LNCAP (cell line): ENCODE measurements at regions not wholly inside any gene's neighbourhood (a gene's known extent, or its start where the extent isn't known, plus 50 kb on each side); places are given as distances from the start of the nearest gene placed in this dataset.

Source experiments
- CTCF ChIP-seq: fragments of 450-650 bp; IDR thresholded peaks from 2 replicates; pipeline ENCODE4 v1.5.1; 2017; ENCODE audit warnings: mild to moderate bottlenecking

DNA sequence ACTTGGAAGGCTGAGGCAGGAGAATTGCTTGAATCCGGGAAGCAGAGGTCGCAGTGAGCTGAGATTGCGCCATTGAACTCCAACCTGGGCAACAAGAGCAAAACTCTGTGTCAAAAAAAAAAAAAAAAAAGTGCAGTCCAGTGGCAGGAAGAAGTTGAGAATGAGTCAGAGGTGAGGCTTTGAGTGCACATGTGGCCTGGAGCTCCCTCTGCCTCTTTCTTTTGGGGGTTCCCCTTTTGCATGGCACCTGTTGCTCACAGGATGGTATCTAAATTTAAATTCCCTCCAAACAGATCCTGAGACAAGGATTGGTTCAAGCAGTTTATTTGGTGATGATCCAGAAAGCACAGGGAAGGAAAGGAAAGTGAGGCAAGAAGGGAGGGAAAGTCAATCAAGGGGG lies 151.4 kb upstream of the STX18 start:
- TF ChIP-seq CTCF, result no peak

DNA sequence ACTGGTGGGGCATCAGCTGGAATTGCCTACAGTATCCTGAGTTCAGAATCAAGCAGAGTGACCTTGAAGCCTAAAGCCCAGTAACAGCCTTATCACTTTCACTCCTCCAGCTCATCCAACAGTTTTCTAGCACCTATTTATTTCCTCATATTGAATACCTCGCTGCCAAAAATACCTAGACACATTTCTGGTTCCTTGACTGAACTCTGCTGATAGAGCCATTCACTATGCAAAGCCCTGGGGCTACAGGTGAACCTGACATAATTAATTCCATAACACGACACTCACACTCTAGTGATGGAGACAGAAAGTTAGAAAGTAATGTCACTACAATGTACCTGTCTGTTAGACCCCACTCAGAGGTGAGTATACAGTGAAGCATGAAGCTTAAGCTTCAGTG lies 149.0 kb upstream of the STX18 start:
- TF ChIP-seq CTCF, result no peak

- no peak for TF ChIP-seq CTCF
Measured at GRCh38 chr4:4689694-4690440, 148.0 kb upstream of the STX18 start.

DNA sequence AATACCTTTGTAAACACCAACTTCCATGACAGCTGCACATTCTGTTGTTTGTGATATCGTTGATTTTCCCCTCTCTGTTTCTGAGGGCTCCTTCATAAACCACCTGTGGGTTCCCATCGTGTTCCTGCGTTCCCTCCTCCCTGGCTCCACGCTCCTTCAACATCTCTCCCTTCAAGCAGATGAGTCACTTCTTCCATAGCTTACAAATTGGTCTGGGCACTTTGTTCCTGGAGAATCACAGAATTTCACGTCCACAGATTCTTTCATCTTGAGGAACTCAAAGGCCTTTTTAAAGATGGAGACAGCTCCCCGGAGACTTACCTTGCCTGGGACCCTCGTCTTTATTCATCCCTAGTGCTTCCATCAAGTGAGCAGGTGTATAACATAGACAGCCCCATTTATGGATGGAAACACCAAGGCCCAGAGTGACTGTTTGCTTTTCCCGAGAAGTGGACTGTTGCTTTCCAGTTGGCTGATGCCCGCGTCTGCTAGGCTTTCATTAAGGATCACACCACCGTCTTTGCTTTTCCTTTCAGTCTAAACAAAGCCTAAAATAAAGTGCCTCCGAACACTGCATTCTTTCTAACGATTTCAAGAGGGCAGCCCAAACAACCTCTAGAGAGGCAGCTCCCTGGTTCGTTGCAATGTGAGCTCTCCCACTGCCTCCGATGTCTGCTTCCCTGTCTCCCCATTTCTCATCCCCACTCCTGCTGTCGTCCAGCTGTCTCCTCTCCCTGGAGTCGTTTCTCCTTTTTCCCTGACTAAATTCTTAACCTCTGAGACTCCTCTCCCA lies 146.3 kb upstream of the STX18 start:
- TF ChIP-seq CTCF, result no peak

DNA sequence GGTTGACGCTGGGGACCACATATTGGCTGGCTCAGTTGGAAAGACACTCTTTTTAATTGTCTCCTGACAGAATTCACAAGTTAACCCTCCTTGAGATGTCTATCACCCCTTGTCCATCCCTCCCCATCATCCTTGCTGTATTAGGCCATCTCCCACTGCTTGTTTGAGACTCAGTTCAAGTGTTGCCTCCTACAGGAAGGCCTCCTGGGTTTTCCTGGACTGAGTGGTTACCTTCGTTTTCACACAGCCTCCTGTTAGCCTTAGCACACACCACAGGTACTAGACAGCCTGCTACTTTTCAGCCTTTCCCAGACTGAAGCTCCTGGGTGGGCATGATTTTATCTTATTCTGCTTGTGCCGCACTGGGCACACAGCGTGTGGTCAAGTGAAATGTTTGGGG lies 145.3 kb upstream of the STX18 start:
- TF ChIP-seq CTCF, result no peak

DNA sequence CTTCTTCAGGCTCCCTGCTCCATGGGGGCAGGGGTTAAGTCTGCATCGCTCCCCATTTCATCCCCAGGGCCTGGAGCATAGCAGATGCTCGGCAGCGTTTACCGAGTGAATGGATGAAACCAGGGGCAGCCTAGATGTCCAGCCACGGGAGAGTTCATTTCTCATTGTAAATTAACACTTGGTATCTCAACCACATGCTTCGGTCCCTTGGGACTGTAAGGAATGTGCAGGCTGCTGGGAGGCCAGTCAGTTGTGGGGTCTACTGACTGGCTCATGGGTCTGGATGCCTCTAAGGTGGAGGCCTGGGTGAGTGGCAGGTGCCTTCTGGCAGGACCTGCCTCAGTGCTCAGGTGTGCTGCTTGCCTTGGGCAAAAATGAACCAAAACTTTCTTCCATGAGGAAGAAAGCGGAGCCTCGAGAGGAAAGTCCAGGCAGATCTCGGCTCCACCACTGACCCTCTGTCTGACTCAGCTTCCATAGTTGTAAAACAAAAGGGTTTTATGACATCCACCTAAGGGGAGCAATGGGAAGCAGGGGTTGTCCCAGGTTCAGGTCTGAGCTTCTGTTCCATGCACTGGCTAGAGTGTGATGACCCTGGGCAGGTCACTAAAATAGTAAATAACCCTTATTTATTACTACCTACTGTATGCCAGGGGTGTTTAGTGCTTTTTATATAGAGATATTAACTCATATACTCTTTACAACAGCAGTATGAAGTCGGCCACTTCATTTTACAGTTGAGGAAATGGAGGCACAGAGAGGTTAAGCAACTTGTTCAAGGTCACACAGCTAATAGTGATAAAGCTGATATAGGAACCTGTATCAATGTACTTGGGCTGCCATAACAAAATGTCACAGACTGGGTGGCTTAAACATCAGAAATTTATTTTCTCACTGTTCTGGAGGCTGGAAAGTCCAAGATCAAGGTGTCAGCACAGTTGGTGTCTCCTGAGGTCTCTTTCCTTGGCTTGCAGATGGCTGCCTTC lies 144.3 kb upstream of the STX18 start:
- TF ChIP-seq CTCF, result no peak

GRCh38 chr4:4681653-4682052 lies 139.8 kb upstream of the STX18 start:
- TF ChIP-seq CTCF, result no peak
